GM10248 (cell line): ENCODE measurements at regions not wholly inside any gene's neighbourhood (a gene's known extent, or its start where the extent isn't known, plus 50 kb on each side); places are given as distances from the start of the nearest gene placed in this dataset.
"Not testable (repeated sequence)": the region's sequence is repeated elsewhere in the genome, so short reads cannot be mapped to it uniquely, and the experiment has no call there.

Source experiments
- CTCF ChIA-PET: fragments of 300-600 bp; sonication (Branson Sonifier 250); formaldehyde crosslinking; extraction: SDS; loops from one replicate; lab custom pipeline; 2021; ENCODE audit warnings: antibody characterized with exemption; lab: Yijun Ruan, JAX
- POLR2A ChIA-PET: fragments of 350-650 bp; sonication (Branson Sonifier 250); formaldehyde crosslinking; extraction: SDS; loops from one replicate; lab custom pipeline; 2020; ENCODE audit warnings: antibody characterized with exemption; lab: Yijun Ruan, JAX
- DNase-seq: peaks from one replicate; pipeline ENCODE4 v3.0.0; 2012; ENCODE audit errors: extremely low spot score
- CTCF ChIP-seq: IDR thresholded peaks from 2 replicates; pipeline ENCODE4 v1.5.1; 2012; ENCODE audit warnings: mild to moderate bottlenecking, low read depth; ENCODE audit errors: extremely low read depth, missing control alignments, control extremely low read depth

- TF ChIP-seq CTCF, result no peak
- ChIA-PET CTCF (no interaction called here), POLR2A (no interaction called here)
- no peak for DNase-seq
Observed at GRCh38 chr3:116512281-116512680, 67.0 kb upstream of the LSAMP start.

DNA sequence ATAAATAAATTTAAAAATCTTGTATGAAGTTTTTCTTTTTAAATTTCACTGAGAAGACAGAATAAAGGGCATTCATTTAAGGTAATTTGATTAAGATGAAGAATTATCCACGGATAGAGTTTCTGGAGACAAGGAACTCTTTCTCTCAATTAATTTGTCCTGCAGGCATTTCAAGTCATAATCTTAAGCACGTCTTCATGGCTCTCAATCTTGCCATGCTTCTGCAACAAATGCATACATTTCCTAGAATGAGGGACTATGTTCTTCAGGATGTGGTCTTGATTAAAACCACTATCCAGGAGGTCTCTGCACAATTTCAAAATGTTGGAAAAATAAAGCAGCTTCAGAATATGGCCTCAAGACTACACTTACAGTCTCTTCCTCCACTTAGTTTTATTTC, 67.6 kb upstream of the LSAMP start:
- no peak for TF ChIP-seq CTCF
- POLR2A ChIA-PET, result no interaction called here
- DNase-seq, result no peak
- CTCF ChIA-PET, result no interaction called here

GRCh38 chr3:116515973-116516372, 70.7 kb upstream of the LSAMP start:
- no peak for DNase-seq
- ChIA-PET CTCF (no interaction called here), POLR2A (no interaction called here)
- no peak for TF ChIP-seq CTCF

DNA sequence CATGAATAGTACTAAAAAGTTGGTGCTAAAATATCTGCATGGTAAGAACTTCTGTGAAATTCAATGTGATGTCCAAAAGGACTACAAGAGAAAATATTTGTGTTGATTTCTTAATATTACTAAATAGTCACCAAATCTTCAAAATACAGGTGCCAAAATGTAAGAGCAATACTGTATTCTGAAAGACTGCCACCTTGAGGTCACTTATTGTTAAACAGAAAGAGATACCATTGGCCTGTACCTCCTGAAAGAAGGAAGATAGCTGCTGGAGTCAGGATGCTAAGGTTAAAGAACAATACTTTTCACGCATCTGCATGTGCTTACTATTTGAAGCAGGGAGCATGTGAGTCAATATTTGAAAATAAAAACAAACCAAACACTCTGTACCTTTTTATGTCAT, 72.0 kb upstream of the LSAMP start:
- ChIA-PET CTCF (interaction anchor here (0.9 kb wide), 1 partner anchor 35 kb away, joined by 4 read pairs; no protein-coding TSS in a partner anchor), POLR2A (no interaction called here)
- peak; percentile 19 for TF ChIP-seq CTCF
- peak; percentile 8 for DNase-seq

GRCh38 chr3:116519101-116519500, 73.8 kb upstream of the LSAMP start:
- CTCF ChIA-PET, POLR2A ChIA-PET, DNase-seq: not testable (repeated sequence)

DNA sequence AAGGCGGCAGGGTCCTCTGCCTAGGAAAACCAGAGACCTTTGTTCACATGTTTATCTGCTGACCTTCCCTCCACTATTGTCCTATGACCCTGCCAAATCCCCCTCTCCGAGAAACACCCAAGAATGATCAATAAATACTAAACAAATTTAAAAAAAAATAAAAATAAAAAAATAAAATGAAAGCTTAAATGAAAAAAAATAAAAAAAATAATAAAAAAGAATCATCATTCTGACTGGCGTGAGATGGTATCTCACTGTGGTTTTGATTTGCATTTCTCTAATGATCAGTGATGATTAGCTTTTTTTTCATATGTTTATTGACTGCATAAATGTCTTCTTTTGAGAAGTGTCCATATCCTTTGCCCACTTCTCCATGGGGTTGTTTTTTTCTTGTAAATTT, 74.5 kb upstream of the LSAMP start:
- POLR2A ChIA-PET, DNase-seq: not testable (repeated sequence)
- CTCF ChIA-PET, result interaction anchor here (0.9 kb wide), 1 partner anchor 8 kb away, joined by 3 read pairs; no protein-coding TSS in a partner anchor

- ChIA-PET POLR2A (no interaction called here), CTCF (no interaction called here)
- DNase-seq, result no peak
- TF ChIP-seq CTCF, result no peak
Observed at GRCh38 chr3:116524453-116525210, 79.3 kb upstream of the LSAMP start.
